ENCODE measurements at regions not wholly inside any gene's neighbourhood (a gene's known extent, or its start where the extent isn't known, plus 50 kb on each side); places are given as distances from the start of the nearest gene placed in this dataset.

DNA sequence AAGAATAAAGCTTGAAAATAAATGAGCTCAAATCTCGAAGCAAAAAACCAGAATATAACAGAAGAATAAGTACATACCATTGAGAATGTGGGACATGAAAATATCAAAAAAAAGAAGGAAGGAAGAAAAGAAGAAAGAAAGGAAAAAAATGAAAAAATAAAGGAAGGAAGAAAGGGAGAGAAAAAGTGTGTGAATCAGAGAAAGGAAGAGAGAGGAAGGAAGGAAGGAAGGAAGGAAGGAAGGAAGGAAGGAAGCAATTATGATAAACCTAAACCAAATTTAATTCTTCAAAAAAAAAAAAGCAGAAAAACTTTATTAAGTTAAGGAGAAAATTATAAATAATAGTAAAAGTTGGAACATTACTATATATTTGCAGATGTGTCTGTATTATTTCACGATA, 949.8 kb downstream of the NLGN4X start:
- H2BK5ac ChIP-seq (ENCODE audit: low read depth, low read length, poor library complexity, severe bottlenecking), result no peak overlapping the region
- H4K91ac ChIP-seq (ENCODE audit: low read length), result no peak overlapping the region
- DNase-seq, result no peak
- no peak overlapping the region for H3K23ac ChIP-seq (ENCODE audit: low read length in 2 of 2)
- no peaks in the 10 kb centered on the region for H3K4me1 ChIP-seq (ENCODE audit: control insufficient read depth, insufficient read depth, low read depth, low read length)
- H3K79me1 ChIP-seq (replicated peaks; ENCODE audit: low read length, poor library complexity, severe bottlenecking), result no peaks in the 10 kb centered on the region
- no peak overlapping the region for H3K4ac ChIP-seq (ENCODE audit: low read depth in 1 of 2, low read length in 2 of 2)
- peaks cover 3% of the 10 kb centered on the region for H3K9me3 ChIP-seq (ENCODE audit: control insufficient read depth, low read length)
- H3K4me2 ChIP-seq (ENCODE audit: low read length, poor library complexity, severe bottlenecking), result no peak overlapping the region
- H3K9ac ChIP-seq (ENCODE audit: low read length), result no peak overlapping the region
- no peak overlapping the region for H2BK15ac ChIP-seq (ENCODE audit: low read depth, poor library complexity, severe bottlenecking)
- no peak overlapping the region for H2BK12ac ChIP-seq (ENCODE audit: low read length in 2 of 2)
- H3K36me3 ChIP-seq (ENCODE audit: control insufficient read depth in 1 of 2, insufficient read depth in 2 of 2, low read depth in 1 of 2, low read length in 2 of 2), result no peaks in the 10 kb centered on the region
- no peak overlapping the region for H2BK120ac ChIP-seq (ENCODE audit: low read depth, low read length)
- H4K8ac ChIP-seq (ENCODE audit: low read length), result no peak overlapping the region
- H3K4me3 ChIP-seq (ENCODE audit: insufficient read depth in 1 of 2, low read depth in 1 of 2, low read length in 2 of 2), result no peak overlapping the region
- no CpG with 5 or more reads among the region's 2 CpGs for WGBS
- no peak overlapping the region for H2AFZ ChIP-seq (ENCODE audit: low read depth, low read length)
- no peak overlapping the region for H3K18ac ChIP-seq (ENCODE audit: low read depth in 1 of 2, low read length in 2 of 2)
- no peak overlapping the region for H2AK5ac ChIP-seq (ENCODE audit: low read length, severe bottlenecking)
- H3K27me3 ChIP-seq (ENCODE audit: control insufficient read depth in 1 of 2, insufficient read depth in 1 of 2, low read length in 2 of 2), result no peaks in the 10 kb centered on the region
- no peak overlapping the region for H3K14ac ChIP-seq (ENCODE audit: low read length in 2 of 2)
- no peak overlapping the region for H3K27ac ChIP-seq (ENCODE audit: low read length, poor library complexity, severe bottlenecking)

DNA sequence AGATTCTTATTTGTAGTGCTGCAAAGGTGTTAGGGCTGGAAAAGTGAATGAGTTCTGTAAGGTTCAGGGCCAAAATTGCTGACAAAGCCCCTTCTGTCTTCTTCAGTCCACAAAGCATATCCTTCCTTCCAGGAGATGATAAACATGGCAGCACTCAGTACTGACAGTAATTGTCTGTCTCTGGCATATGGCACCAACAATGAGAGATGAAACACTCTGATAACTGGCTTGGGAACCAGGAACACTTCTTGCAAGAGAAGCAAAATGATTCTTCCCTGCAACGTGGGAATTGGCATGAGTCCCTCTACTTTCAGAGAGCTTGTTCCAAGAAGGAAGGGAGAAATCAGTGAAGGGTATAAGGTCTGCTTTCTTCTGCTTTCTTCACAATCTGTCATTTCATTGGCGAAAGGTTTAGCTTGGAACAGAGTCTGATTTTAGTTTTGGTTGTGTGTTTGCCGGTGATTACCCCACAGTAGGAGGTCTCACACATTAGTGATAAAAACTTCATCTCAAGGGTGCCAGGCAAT, 963.3 kb downstream of the NLGN4X start:
- no peak overlapping the region for H2BK5ac ChIP-seq (ENCODE audit: low read depth, low read length, poor library complexity, severe bottlenecking)
- no peak overlapping the region for H4K8ac ChIP-seq (ENCODE audit: low read length)
- no peaks in the 10 kb centered on the region for H3K36me3 ChIP-seq (ENCODE audit: control insufficient read depth in 1 of 2, insufficient read depth in 2 of 2, low read depth in 1 of 2, low read length in 2 of 2)
- H2AK5ac ChIP-seq (ENCODE audit: low read length, severe bottlenecking), result no peak overlapping the region
- no peak overlapping the region for H3K23ac ChIP-seq (ENCODE audit: low read length in 2 of 2)
- H3K18ac ChIP-seq (ENCODE audit: low read depth in 1 of 2, low read length in 2 of 2), result no peak overlapping the region
- H3K4me3 ChIP-seq (ENCODE audit: insufficient read depth in 1 of 2, low read depth in 1 of 2, low read length in 2 of 2), result no peak overlapping the region
- H2AFZ ChIP-seq (ENCODE audit: low read depth, low read length), result no peak overlapping the region
- 38% methylated on average over 1 of the region's 3 CpGs for WGBS
- no peaks in the 10 kb centered on the region for H3K79me1 ChIP-seq (replicated peaks; ENCODE audit: low read length, poor library complexity, severe bottlenecking)
- DNase-seq, result no peak
- no peak overlapping the region for H2BK12ac ChIP-seq (ENCODE audit: low read length in 2 of 2)
- H2BK120ac ChIP-seq (ENCODE audit: low read depth, low read length), result no peak overlapping the region
- no peak overlapping the region for H4K91ac ChIP-seq (ENCODE audit: low read length)
- no peak overlapping the region for H3K14ac ChIP-seq (ENCODE audit: low read length in 2 of 2)
- no peak overlapping the region for H3K4me2 ChIP-seq (ENCODE audit: low read length, poor library complexity, severe bottlenecking)
- no peak overlapping the region for H3K27ac ChIP-seq (ENCODE audit: low read length, poor library complexity, severe bottlenecking)
- no peak overlapping the region for H2BK15ac ChIP-seq (ENCODE audit: low read depth, poor library complexity, severe bottlenecking)
- H3K4me1 ChIP-seq (ENCODE audit: control insufficient read depth, insufficient read depth, low read depth, low read length), result no peaks in the 10 kb centered on the region
- no peak overlapping the region for H3K4ac ChIP-seq (ENCODE audit: low read depth in 1 of 2, low read length in 2 of 2)
- H3K9ac ChIP-seq (ENCODE audit: low read length), result no peak overlapping the region
- H3K27me3 ChIP-seq (ENCODE audit: control insufficient read depth in 1 of 2, insufficient read depth in 1 of 2, low read length in 2 of 2), result no peaks in the 10 kb centered on the region
- H3K9me3 ChIP-seq (ENCODE audit: control insufficient read depth, low read length), result peaks cover 22% of the 10 kb centered on the region

DNA sequence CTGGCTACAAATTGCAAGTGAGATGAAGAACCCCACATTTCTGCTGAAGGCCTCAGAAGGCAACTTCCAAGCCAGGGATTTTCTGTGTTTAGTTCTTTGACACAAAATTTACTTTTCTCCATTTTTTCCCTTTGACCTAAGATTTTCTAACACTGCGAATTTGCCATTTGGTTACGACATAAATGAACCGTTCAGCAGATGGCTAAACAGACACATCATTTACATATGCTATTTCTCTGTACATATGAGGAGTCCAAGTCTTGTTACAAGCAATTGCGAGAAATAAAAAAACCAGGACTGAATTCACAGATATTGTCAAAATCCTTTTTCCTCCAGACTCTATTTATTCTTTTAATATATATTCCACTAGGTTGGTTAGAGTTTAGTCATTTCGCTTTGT, 978.6 kb downstream of the NLGN4X start:
- Histone ChIP-seq H2BK120ac (ENCODE audit: low read depth, low read length) (no peak overlapping the region), H3K27ac (ENCODE audit: low read length, poor library complexity, severe bottlenecking) (no peak overlapping the region), H3K4me1 (ENCODE audit: control insufficient read depth, insufficient read depth, low read depth, low read length) (no peaks in the 10 kb centered on the region), H3K27me3 (ENCODE audit: control insufficient read depth in 1 of 2, insufficient read depth in 1 of 2, low read length in 2 of 2) (no peaks in the 10 kb centered on the region), H4K91ac (ENCODE audit: low read length) (no peak overlapping the region), H2AK5ac (ENCODE audit: low read length, severe bottlenecking) (no peak overlapping the region), H3K18ac (ENCODE audit: low read depth in 1 of 2, low read length in 2 of 2) (no peak overlapping the region), H3K4ac (ENCODE audit: low read depth in 1 of 2, low read length in 2 of 2) (no peak overlapping the region), H3K23ac (ENCODE audit: low read length in 2 of 2) (no peak overlapping the region), H2BK12ac (ENCODE audit: low read length in 2 of 2) (no peak overlapping the region), H3K4me2 (ENCODE audit: low read length, poor library complexity, severe bottlenecking) (no peak overlapping the region), H3K36me3 (ENCODE audit: control insufficient read depth in 1 of 2, insufficient read depth in 2 of 2, low read depth in 1 of 2, low read length in 2 of 2) (no peaks in the 10 kb centered on the region), H4K8ac (ENCODE audit: low read length) (no peak overlapping the region), H3K9ac (ENCODE audit: low read length) (no peak overlapping the region), H3K79me1 (replicated peaks; ENCODE audit: low read length, poor library complexity, severe bottlenecking) (no peaks in the 10 kb centered on the region), H3K9me3 (ENCODE audit: control insufficient read depth, low read length) (peaks cover 3% of the 10 kb centered on the region), H2BK5ac (ENCODE audit: low read depth, low read length, poor library complexity, severe bottlenecking) (no peak overlapping the region), H3K14ac (ENCODE audit: low read length in 2 of 2) (no peak overlapping the region), H3K4me3 (ENCODE audit: insufficient read depth in 1 of 2, low read depth in 1 of 2, low read length in 2 of 2) (no peak overlapping the region), H2BK15ac (ENCODE audit: low read depth, poor library complexity, severe bottlenecking) (no peak overlapping the region), H2AFZ (ENCODE audit: low read depth, low read length) (no peak overlapping the region)
- 88% methylated on average over 4 of the region's 5 CpGs for WGBS
- DNase-seq, result no peak

DNA sequence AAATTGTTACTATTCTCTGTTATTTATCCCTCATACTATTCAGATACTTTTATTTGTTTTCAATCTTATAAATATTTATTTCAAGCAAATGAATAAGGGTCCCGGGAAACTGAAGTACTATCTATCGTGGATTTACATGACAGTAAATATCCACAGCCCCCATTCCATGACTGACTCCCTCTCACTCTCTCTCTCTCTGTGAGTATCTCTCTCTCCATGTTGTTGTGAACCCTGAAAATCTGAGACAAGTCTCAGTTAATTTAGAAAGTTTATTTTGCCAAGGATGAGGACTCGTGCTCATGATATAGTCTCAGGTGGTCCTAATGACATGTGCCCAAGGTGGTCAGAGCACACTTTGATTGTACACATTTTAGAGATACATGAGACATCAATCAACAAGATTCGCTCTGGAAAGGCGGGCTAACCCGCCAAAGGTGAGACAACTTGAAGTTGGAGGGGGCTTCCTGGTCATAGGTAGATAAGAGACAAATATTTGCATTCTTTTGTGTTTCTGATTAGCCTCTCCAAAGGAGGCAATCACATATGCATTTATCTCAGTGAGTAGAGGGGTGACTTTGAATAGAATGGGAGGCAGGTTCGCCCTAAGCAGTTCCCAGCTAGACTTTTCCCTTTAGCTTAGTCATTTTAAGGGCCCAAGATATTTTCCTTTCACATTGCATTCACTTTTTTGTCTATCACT, 986.4 kb downstream of the NLGN4X start:
- WGBS, result 71% methylated on average over 5 of the region's 7 CpGs
- Histone ChIP-seq H2BK15ac (ENCODE audit: low read depth, poor library complexity, severe bottlenecking) (no peak overlapping the region), H3K4ac (ENCODE audit: low read depth in 1 of 2, low read length in 2 of 2) (no peak overlapping the region), H3K36me3 (ENCODE audit: control insufficient read depth in 1 of 2, insufficient read depth in 2 of 2, low read depth in 1 of 2, low read length in 2 of 2) (no peaks in the 10 kb centered on the region), H2BK5ac (ENCODE audit: low read depth, low read length, poor library complexity, severe bottlenecking) (no peak overlapping the region), H3K14ac (ENCODE audit: low read length in 2 of 2) (no peak overlapping the region), H3K18ac (ENCODE audit: low read depth in 1 of 2, low read length in 2 of 2) (no peak overlapping the region), H2BK120ac (ENCODE audit: low read depth, low read length) (no peak overlapping the region), H3K4me3 (ENCODE audit: insufficient read depth in 1 of 2, low read depth in 1 of 2, low read length in 2 of 2) (no peak overlapping the region), H3K4me1 (ENCODE audit: control insufficient read depth, insufficient read depth, low read depth, low read length) (no peaks in the 10 kb centered on the region), H3K79me1 (replicated peaks; ENCODE audit: low read length, poor library complexity, severe bottlenecking) (no peaks in the 10 kb centered on the region), H3K9ac (ENCODE audit: low read length) (no peak overlapping the region), H3K9me3 (ENCODE audit: control insufficient read depth, low read length) (peaks cover 4% of the 10 kb centered on the region), H2AK5ac (ENCODE audit: low read length, severe bottlenecking) (no peak overlapping the region), H2BK12ac (ENCODE audit: low read length in 2 of 2) (no peak overlapping the region), H2AFZ (ENCODE audit: low read depth, low read length) (no peak overlapping the region), H4K91ac (ENCODE audit: low read length) (no peak overlapping the region), H3K4me2 (ENCODE audit: low read length, poor library complexity, severe bottlenecking) (no peak overlapping the region), H3K27me3 (ENCODE audit: control insufficient read depth in 1 of 2, insufficient read depth in 1 of 2, low read length in 2 of 2) (no peaks in the 10 kb centered on the region), H3K27ac (ENCODE audit: low read length, poor library complexity, severe bottlenecking) (no peak overlapping the region), H4K8ac (ENCODE audit: low read length) (no peak overlapping the region), H3K23ac (ENCODE audit: low read length in 2 of 2) (no peak overlapping the region)
- no peak for DNase-seq

All from mesenchymal stem cell (in vitro differentiated cells and primary cell).